GM12891 (cell line): ENCODE measurements at regions not wholly inside any gene's neighbourhood (a gene's known extent, or its start where the extent isn't known, plus 50 kb on each side); places are given as distances from the start of the nearest gene placed in this dataset.
"Not testable (repeated sequence)": the region's sequence is repeated elsewhere in the genome, so short reads cannot be mapped to it uniquely, and the experiment has no call there.

ENCODE experiments used
- PAX5 ChIP-seq: IDR thresholded peaks from 2 replicates; pipeline ENCODE4 v1.6.1; 2011; ENCODE audit warnings: low read length, moderate library complexity, mild to moderate bottlenecking; ENCODE audit not compliant: insufficient read depth, severe bottlenecking
- POLR2A ChIP-seq: IDR thresholded peaks from 2 replicates; pipeline ENCODE4 v1.6.1; 2011; ENCODE audit warnings: low read depth, low read length, control low read depth
- POLR2AphosphoS5 ChIP-seq: IDR thresholded peaks from 2 replicates; pipeline ENCODE4 v1.6.1; 2011; ENCODE audit warnings: low read depth, low read length, control low read depth
- POU2F2 ChIP-seq: IDR thresholded peaks from 2 replicates; pipeline ENCODE4 v1.6.1; 2011; ENCODE audit warnings: low read depth, mild to moderate bottlenecking, control low read depth, low read length, moderate library complexity
- SPI1 ChIP-seq: IDR thresholded peaks from 2 replicates; pipeline ENCODE4 v1.6.1; 2011; ENCODE audit warnings: low read depth, low read length, control low read depth
- TAF1 ChIP-seq: IDR thresholded peaks from 2 replicates; pipeline ENCODE4 v1.6.1; 2011; ENCODE audit warnings: low read depth, low read length, control low read depth

DNA sequence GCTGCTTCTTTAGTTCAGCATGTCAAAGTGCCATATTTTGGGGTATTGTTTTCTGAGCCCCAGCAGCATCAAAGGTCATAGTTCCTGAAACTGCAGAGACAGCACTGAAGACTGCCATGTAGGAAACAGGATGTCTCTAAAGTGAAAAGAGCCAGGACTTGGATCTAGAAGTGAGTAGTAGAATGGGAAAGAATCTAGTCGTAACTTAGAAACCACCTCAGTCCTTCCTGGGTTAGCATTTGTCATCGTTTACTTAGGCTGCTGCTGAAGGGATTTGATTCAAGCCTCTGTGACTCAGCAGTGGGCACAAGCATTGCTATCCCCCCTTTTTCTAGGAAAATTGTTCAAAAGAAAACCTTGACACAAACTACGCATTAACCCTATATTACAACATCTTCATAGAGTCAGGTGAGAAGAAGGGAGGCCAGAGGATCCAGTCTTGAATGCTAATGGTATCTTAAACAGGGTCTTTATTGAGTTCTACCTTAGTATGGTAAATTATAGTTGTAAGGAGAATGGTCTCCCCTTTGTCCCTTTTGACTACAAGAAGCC lies 108.8 kb downstream of the FAM72B start:
- not testable (repeated sequence) for TF ChIP-seq POLR2A, POLR2AphosphoS5, TAF1, SPI1, POU2F2, PAX5
